ENCODE measurements at regions not wholly inside any gene's neighbourhood (a gene's known extent, or its start where the extent isn't known, plus 50 kb on each side); places are given as distances from the start of the nearest gene placed in this dataset.
"Not testable (repeated sequence)": the region's sequence is repeated elsewhere in the genome, so short reads cannot be mapped to it uniquely, and the experiment has no call there.

DNA sequence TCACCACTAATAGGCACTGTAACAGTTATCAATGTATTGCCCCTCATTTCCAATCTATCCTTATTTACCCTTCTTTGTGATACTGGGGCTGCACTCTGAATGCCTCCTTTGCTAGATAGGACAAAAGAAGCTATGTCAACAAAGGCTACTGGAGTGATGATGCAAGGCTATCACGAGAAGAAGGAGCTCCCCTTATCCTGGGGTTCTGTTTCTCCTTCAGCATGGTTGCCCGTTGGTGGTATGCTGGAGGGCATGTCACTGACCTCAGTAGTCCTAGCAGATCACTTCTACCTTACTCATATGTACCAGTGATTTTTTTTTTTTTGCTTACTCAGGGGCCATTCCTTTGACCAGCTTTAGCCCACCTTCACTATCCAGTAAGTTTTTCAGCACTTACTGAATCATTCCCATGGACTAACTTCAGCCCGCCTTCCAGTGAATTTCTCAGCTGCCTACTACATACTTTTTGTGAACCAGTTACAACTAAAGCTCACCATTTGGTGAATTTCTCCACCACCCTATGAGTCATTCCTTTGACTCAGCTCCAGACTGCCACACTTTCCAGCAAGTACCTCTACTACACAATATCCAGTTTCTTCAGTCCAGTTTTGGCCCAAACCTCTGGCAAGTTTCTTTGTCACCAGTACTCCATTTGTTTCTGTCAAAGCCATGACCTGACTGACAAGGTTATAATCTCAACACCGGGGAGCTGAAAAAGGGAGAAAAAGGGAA, 944.5 kb downstream of the KCNT2 start:
- ATAC-seq: peak; percentile 90

DNA sequence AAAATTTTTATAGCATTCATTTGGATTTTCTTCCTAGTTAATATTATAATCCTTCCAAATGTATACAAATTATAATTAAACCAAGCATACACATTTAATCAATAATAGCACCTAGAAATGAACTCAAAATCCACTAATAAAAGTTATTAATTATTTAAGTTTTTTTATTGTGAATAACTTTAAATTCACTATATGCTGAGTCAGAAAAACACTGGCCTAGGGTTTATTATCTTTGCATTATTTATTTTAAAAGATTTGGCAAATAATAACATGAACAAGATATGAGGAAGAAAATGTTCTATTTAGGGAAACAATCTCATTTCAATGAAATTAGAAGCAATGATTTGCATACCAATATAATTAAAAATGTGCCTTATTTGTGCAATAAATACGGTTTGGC, 951.5 kb downstream of the KCNT2 start:
- TF ChIP-seq, protein P1, sequence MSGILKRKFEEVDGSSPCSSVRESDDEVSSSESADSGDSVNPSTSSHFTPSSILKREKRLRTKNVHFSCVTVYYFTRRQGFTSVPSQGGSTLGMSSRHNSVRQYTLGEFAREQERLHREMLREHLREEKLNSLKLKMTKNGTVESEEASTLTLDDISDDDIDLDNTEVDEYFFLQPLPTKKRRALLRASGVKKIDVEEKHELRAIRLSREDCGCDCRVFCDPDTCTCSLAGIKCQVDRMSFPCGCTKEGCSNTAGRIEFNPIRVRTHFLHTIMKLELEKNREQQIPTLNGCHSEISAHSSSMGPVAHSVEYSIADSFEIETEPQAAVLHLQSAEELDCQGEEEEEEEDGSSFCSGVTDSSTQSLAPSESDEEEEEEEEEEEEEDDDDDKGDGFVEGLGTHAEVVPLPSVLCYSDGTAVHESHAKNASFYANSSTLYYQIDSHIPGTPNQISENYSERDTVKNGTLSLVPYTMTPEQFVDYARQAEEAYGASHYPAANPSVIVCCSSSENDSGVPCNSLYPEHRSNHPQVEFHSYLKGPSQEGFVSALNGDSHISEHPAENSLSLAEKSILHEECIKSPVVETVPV (CRISPR knock-in tag; IDR thresholded peaks at IDR 0.05): no peak
- TF ChIP-seq, protein P2, sequence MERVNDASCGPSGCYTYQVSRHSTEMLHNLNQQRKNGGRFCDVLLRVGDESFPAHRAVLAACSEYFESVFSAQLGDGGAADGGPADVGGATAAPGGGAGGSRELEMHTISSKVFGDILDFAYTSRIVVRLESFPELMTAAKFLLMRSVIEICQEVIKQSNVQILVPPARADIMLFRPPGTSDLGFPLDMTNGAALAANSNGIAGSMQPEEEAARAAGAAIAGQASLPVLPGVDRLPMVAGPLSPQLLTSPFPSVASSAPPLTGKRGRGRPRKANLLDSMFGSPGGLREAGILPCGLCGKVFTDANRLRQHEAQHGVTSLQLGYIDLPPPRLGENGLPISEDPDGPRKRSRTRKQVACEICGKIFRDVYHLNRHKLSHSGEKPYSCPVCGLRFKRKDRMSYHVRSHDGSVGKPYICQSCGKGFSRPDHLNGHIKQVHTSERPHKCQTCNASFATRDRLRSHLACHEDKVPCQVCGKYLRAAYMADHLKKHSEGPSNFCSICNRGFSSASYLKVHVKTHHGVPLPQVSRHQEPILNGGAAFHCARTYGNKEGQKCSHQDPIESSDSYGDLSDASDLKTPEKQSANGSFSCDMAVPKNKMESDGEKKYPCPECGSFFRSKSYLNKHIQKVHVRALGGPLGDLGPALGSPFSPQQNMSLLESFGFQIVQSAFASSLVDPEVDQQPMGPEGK (CRISPR knock-in tag; IDR thresholded peaks at IDR 0.05; ENCODE audit: borderline replicate concordance): no peak
- TF ChIP-seq CSDC2 (CRISPR knock-in tag; IDR thresholded peaks at IDR 0.05): no peak
- TF ChIP-seq TCF4 (CRISPR knock-in tag; IDR thresholded peaks at IDR 0.05; ENCODE audit: borderline replicate concordance): no peak
- no peak for TF ChIP-seq TOX (CRISPR knock-in tag; IDR thresholded peaks at IDR 0.05; ENCODE audit: borderline replicate concordance)
- TF ChIP-seq GLIS3 (CRISPR knock-in tag; IDR thresholded peaks at IDR 0.05): no peak
- no peak for TF ChIP-seq ZNF8 (CRISPR knock-in tag; IDR thresholded peaks at IDR 0.05)
- TF ChIP-seq, protein P3, sequence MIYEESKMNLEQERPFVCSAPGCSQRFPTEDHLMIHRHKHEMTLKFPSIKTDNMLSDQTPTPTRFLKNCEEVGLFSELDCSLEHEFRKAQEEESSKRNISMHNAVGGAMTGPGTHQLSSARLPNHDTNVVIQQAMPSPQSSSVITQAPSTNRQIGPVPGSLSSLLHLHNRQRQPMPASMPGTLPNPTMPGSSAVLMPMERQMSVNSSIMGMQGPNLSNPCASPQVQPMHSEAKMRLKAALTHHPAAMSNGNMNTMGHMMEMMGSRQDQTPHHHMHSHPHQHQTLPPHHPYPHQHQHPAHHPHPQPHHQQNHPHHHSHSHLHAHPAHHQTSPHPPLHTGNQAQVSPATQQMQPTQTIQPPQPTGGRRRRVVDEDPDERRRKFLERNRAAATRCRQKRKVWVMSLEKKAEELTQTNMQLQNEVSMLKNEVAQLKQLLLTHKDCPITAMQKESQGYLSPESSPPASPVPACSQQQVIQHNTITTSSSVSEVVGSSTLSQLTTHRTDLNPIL (CRISPR knock-in tag; IDR thresholded peaks at IDR 0.05; ENCODE audit: low read depth): no peak
- TF ChIP-seq ZNF70 (CRISPR knock-in tag; IDR thresholded peaks at IDR 0.05): no peak
- TF ChIP-seq ZNF565 (CRISPR knock-in tag; conservative IDR thresholded peaks at IDR 0.05; ENCODE audit: low read depth): no peak
- TF ChIP-seq ZC3H10 (CRISPR knock-in tag; IDR thresholded peaks at IDR 0.05): no peak
- no peak for TF ChIP-seq RARB (CRISPR knock-in tag; IDR thresholded peaks at IDR 0.05)
- ATAC-seq: no peak

More for the DNA sequence above, 944.5 kb downstream of the KCNT2 start:
- TF ChIP-seq ARNTL (CRISPR knock-in tag; IDR thresholded peaks at IDR 0.05; ENCODE audit: borderline replicate concordance, low read depth) (no peak), TOX (CRISPR knock-in tag; IDR thresholded peaks at IDR 0.05; ENCODE audit: borderline replicate concordance) (0 out of 2 replicates have a peak, but pooled peaks have one; percentile 12), ZC3H10 (CRISPR knock-in tag; IDR thresholded peaks at IDR 0.05) (0 out of 2 replicates have a peak, but pooled peaks have one; percentile 42), ISL1 (CRISPR knock-in tag; IDR thresholded peaks at IDR 0.05) (no peak), PPARA (CRISPR knock-in tag; IDR thresholded peaks at IDR 0.05; ENCODE audit: borderline replicate concordance) (no peak)
- TF ChIP-seq, protein P3 (CRISPR knock-in tag; IDR thresholded peaks at IDR 0.05; ENCODE audit: low read depth): no peak

DNA sequence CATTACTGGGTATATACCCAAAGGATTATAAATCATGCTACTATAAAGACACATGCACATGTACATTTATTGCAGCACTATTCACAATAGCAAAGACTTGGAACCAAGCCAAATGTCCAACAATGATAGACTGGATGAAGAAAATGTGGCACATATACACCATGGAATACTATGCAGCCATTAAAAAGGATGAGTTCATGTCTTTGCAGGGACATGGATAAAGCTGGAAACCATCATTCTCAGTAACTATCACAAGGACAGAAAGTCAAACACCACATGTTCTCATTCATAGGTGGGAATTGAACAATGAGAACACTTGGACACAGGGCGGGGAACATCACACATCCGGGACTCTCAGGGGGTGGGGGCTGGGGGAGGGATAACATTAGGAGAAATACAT, 959.4 kb downstream of the KCNT2 start:
- ATAC-seq: not testable (repeated sequence)

DNA sequence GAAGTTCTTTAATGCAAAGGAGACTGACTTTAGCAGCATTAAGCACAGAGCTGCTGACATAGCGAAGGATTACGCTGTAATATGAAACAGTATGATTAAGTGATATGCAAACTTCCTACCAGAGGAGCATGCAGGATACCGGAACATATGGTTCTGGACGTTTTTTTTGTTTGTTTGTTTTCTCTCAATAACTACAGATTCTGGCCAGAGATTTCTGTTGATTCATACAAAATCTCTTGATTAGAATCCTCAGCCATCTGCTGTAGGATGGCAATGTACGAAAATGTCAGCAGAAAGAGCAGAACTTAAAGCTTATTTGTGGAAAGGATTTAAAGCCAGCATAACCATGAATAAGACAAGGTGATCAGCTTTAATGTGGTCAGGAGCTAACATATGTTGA, 970.7 kb downstream of the KCNT2 start:
- peak; percentile 98 for ATAC-seq
- TF ChIP-seq ZC3H10 (CRISPR knock-in tag; IDR thresholded peaks at IDR 0.05) (no peak), ZFP3 (CRISPR knock-in tag; IDR thresholded peaks at IDR 0.05) (no peak), ZFP30 (CRISPR knock-in tag; IDR thresholded peaks at IDR 0.05) (no peak), ZNF70 (CRISPR knock-in tag; IDR thresholded peaks at IDR 0.05) (no peak), ARNTL (CRISPR knock-in tag; IDR thresholded peaks at IDR 0.05; ENCODE audit: borderline replicate concordance, low read depth) (no peak), TCF4 (CRISPR knock-in tag; IDR thresholded peaks at IDR 0.05; ENCODE audit: borderline replicate concordance) (no peak; the same call in 1 of the 2 replicates), RARB (CRISPR knock-in tag; IDR thresholded peaks at IDR 0.05) (no peak), ZNF8 (CRISPR knock-in tag; IDR thresholded peaks at IDR 0.05) (no peak), GLIS3 (CRISPR knock-in tag; IDR thresholded peaks at IDR 0.05) (no peak), PPARA (CRISPR knock-in tag; IDR thresholded peaks at IDR 0.05; ENCODE audit: borderline replicate concordance) (no peak), ZNF565 (CRISPR knock-in tag; conservative IDR thresholded peaks at IDR 0.05; ENCODE audit: low read depth) (no peak), SNAI2 (CRISPR knock-in tag; IDR thresholded peaks at IDR 0.05) (no peak), CSDC2 (CRISPR knock-in tag; IDR thresholded peaks at IDR 0.05) (no peak)
- TF ChIP-seq, protein P4, sequence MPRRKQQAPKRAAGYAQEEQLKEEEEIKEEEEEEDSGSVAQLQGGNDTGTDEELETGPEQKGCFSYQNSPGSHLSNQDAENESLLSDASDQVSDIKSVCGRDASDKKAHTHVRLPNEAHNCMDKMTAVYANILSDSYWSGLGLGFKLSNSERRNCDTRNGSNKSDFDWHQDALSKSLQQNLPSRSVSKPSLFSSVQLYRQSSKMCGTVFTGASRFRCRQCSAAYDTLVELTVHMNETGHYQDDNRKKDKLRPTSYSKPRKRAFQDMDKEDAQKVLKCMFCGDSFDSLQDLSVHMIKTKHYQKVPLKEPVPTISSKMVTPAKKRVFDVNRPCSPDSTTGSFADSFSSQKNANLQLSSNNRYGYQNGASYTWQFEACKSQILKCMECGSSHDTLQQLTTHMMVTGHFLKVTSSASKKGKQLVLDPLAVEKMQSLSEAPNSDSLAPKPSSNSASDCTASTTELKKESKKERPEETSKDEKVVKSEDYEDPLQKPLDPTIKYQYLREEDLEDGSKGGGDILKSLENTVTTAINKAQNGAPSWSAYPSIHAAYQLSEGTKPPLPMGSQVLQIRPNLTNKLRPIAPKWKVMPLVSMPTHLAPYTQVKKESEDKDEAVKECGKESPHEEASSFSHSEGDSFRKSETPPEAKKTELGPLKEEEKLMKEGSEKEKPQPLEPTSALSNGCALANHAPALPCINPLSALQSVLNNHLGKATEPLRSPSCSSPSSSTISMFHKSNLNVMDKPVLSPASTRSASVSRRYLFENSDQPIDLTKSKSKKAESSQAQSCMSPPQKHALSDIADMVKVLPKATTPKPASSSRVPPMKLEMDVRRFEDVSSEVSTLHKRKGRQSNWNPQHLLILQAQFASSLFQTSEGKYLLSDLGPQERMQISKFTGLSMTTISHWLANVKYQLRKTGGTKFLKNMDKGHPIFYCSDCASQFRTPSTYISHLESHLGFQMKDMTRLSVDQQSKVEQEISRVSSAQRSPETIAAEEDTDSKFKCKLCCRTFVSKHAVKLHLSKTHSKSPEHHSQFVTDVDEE (CRISPR knock-in tag; IDR thresholded peaks at IDR 0.05): no peak
- TF ChIP-seq, protein P2 (CRISPR knock-in tag; IDR thresholded peaks at IDR 0.05; ENCODE audit: borderline replicate concordance): no peak
